ENCODE measurements at regions not wholly inside any gene's neighbourhood (a gene's known extent, or its start where the extent isn't known, plus 50 kb on each side); places are given as distances from the start of the nearest gene placed in this dataset.
"Not testable (repeated sequence)": the region's sequence is repeated elsewhere in the genome, so short reads cannot be mapped to it uniquely, and the experiment has no call there.

GRCh38 chr11:134955281-134955680 is 543.2 kb upstream of the B3GAT1 start:
- Histone ChIP-seq H3K9me3 (ENCODE audit: control extremely low read depth in 1 of 3, control insufficient read depth in 2 of 3, insufficient read depth in 1 of 3, low read length in 2 of 3) (no peaks in the 10 kb centered on the region), H3K79me2 (ENCODE audit: control insufficient read depth, insufficient read depth, low read length) (no peaks in the 10 kb centered on the region), H3K4me1 (ENCODE audit: control insufficient read depth in 2 of 2, insufficient read depth in 2 of 2, low read length in 2 of 2) (no peaks in the 10 kb centered on the region), H3K27ac (ENCODE audit: low read length in 2 of 2) (no peak overlapping the region), H3K9ac (ENCODE audit: low read length) (no peak overlapping the region), H3K36me3 (replicated peaks in 1 of 2; ENCODE audit: control extremely low read depth in 1 of 2, control insufficient read depth in 1 of 2, extremely low read depth in 1 of 2, insufficient read depth in 2 of 2, low read length in 1 of 2) (no peaks in the 10 kb centered on the region), H4K20me1 (ENCODE audit: control insufficient read depth, insufficient read depth, low read length, poor library complexity, severe bottlenecking) (no peaks in the 10 kb centered on the region), H2AFZ (ENCODE audit: insufficient read depth, low read depth, low read length, poor library complexity, severe bottlenecking) (no peak overlapping the region), H3K4me3 (ENCODE audit: control extremely low read depth in 1 of 5, extremely low read depth in 1 of 5, insufficient read depth in 1 of 5, low read depth in 2 of 5, low read length in 4 of 5) (no peak overlapping the region), H3K27me3 (replicated peaks in 1 of 4; ENCODE audit: control extremely low read depth in 1 of 4, control insufficient read depth in 3 of 4, insufficient read depth in 4 of 4, low read length in 3 of 4) (no peaks in the 10 kb centered on the region), H3K4me2 (replicated peaks; ENCODE audit: low read depth, low read length, poor library complexity, severe bottlenecking) (no peak overlapping the region)
- POLR2A ChIA-PET: no interaction called here
- Mint-ChIP-seq H3K27me3 (peaks cover 5% of the 10 kb centered on the region), H3K9me3 (ENCODE audit: insufficient read depth) (no peaks in the 10 kb centered on the region), H3K27ac (no peak overlapping the region), H3K4me3 (no peak overlapping the region), H3K4me1 (no peaks in the 10 kb centered on the region)
- TF ChIP-seq CTCF (IDR thresholded peaks at IDR 0.05): no peak
- no peak for TF ChIP-seq EZH2 (IDR thresholded peaks at IDR 0.05; ENCODE audit: borderline replicate concordance, insufficient read depth, low read depth, low read length, poor library complexity, severe bottlenecking)
- CTCF ChIA-PET: no interaction called here
- 100% methylated on average over 8 of the region's 9 CpGs for WGBS (ENCODE audit: insufficient coverage)
- DNase-seq (no peak), ATAC-seq (ENCODE audit: low read depth) (no peak)
- intact Hi-C loops (cut with micrococcal nuclease): no loop called here

- H3K4me2 ChIP-seq (replicated peaks; ENCODE audit: low read depth, low read length, poor library complexity, severe bottlenecking); H3K4me3 ChIP-seq (ENCODE audit: control extremely low read depth in 1 of 5, extremely low read depth in 1 of 5, insufficient read depth in 1 of 5, low read depth in 2 of 5, low read length in 4 of 5); POLR2A ChIA-PET; H3K4me3 Mint-ChIP-seq; H3K27me3 ChIP-seq (replicated peaks in 1 of 4; ENCODE audit: control extremely low read depth in 1 of 4, control insufficient read depth in 3 of 4, insufficient read depth in 4 of 4, low read length in 3 of 4); H4K20me1 ChIP-seq (ENCODE audit: control insufficient read depth, insufficient read depth, low read length, poor library complexity, severe bottlenecking); H3K27ac ChIP-seq (ENCODE audit: low read length in 2 of 2); H3K9me3 ChIP-seq (ENCODE audit: control extremely low read depth in 1 of 3, control insufficient read depth in 2 of 3, insufficient read depth in 1 of 3, low read length in 2 of 3); H3K4me1 ChIP-seq (ENCODE audit: control insufficient read depth in 2 of 2, insufficient read depth in 2 of 2, low read length in 2 of 2); DNase-seq; intact Hi-C loops (cut with micrococcal nuclease); H2AFZ ChIP-seq (ENCODE audit: insufficient read depth, low read depth, low read length, poor library complexity, severe bottlenecking); CTCF ChIA-PET; H3K4me1 Mint-ChIP-seq; H3K79me2 ChIP-seq (ENCODE audit: control insufficient read depth, insufficient read depth, low read length); ATAC-seq (ENCODE audit: low read depth); H3K36me3 ChIP-seq (replicated peaks in 1 of 2; ENCODE audit: control extremely low read depth in 1 of 2, control insufficient read depth in 1 of 2, extremely low read depth in 1 of 2, insufficient read depth in 2 of 2, low read length in 1 of 2); H3K9ac ChIP-seq (ENCODE audit: low read length); H3K27me3 Mint-ChIP-seq; H3K9me3 Mint-ChIP-seq (ENCODE audit: insufficient read depth); H3K27ac Mint-ChIP-seq: not testable (repeated sequence)
- 89% methylated on average over 4 of the region's 4 CpGs for WGBS (ENCODE audit: insufficient coverage)
Observed at GRCh38 chr11:134954456-134954855, 542.4 kb upstream of the B3GAT1 start.

- H3K79me2 ChIP-seq (ENCODE audit: control insufficient read depth, insufficient read depth, low read length); intact Hi-C loops (cut with micrococcal nuclease); H4K20me1 ChIP-seq (ENCODE audit: control insufficient read depth, insufficient read depth, low read length, poor library complexity, severe bottlenecking); DNase-seq; H3K36me3 ChIP-seq (replicated peaks in 1 of 2; ENCODE audit: control extremely low read depth in 1 of 2, control insufficient read depth in 1 of 2, extremely low read depth in 1 of 2, insufficient read depth in 2 of 2, low read length in 1 of 2); H3K9me3 Mint-ChIP-seq (ENCODE audit: insufficient read depth); H3K9ac ChIP-seq (ENCODE audit: low read length); H2AFZ ChIP-seq (ENCODE audit: insufficient read depth, low read depth, low read length, poor library complexity, severe bottlenecking); H3K9me3 ChIP-seq (ENCODE audit: control extremely low read depth in 1 of 3, control insufficient read depth in 2 of 3, insufficient read depth in 1 of 3, low read length in 2 of 3); H3K27ac ChIP-seq (ENCODE audit: low read length in 2 of 2); H3K27ac Mint-ChIP-seq; ATAC-seq (ENCODE audit: low read depth); H3K4me1 ChIP-seq (ENCODE audit: control insufficient read depth in 2 of 2, insufficient read depth in 2 of 2, low read length in 2 of 2); H3K27me3 Mint-ChIP-seq; H3K4me3 ChIP-seq (ENCODE audit: control extremely low read depth in 1 of 5, extremely low read depth in 1 of 5, insufficient read depth in 1 of 5, low read depth in 2 of 5, low read length in 4 of 5); H3K4me1 Mint-ChIP-seq; POLR2A ChIA-PET; H3K27me3 ChIP-seq (replicated peaks in 1 of 4; ENCODE audit: control extremely low read depth in 1 of 4, control insufficient read depth in 3 of 4, insufficient read depth in 4 of 4, low read length in 3 of 4); CTCF ChIA-PET; H3K4me3 Mint-ChIP-seq; H3K4me2 ChIP-seq (replicated peaks; ENCODE audit: low read depth, low read length, poor library complexity, severe bottlenecking): not testable (repeated sequence)
- 95% methylated on average over 2 of the region's 2 CpGs for WGBS (ENCODE audit: insufficient coverage)
Observed at GRCh38 chr11:134953417-134953970, 541.5 kb upstream of the B3GAT1 start.
